K562 (cell line): ENCODE measurements at regions not wholly inside any gene's neighbourhood (a gene's known extent, or its start where the extent isn't known, plus 50 kb on each side); places are given as distances from the start of the nearest gene placed in this dataset.

ENCODE experiments used
- ATAC-seq: fragments of 200-7000 bp; cut with Tn5 transposase; 3 replicates; pipeline ENCODE4 v1.9.1; 2020; ENCODE audit warnings: moderate library complexity
- BruUV-seq: library from RNA; stranded (reverse); fragments of 400-500 nt; replicated peaks from 2 replicates; lab custom pipeline; 2021; lab: Mats Ljungman, UMichigan
- CTCF ChIA-PET: fragments of 300-600 bp; formaldehyde crosslinking; extraction: SDS; loops from one replicate; lab custom pipeline; 2021; ENCODE audit warnings: low intra/inter-chr PET ratio; lab: Yijun Ruan, JAX
- POLR2A ChIA-PET: fragments of 300-600, 350-650 bp; sonication (Branson Sonifier 250); formaldehyde crosslinking; extraction: SDS; loops from one replicate; lab custom pipeline; 2021; ENCODE audit warnings: antibody characterized with exemption, inconsistent platforms; lab: Yijun Ruan, JAX
- DNase-seq, 4 experiments: peaks; one replicate each; pipeline versions ENCODE4 v3.0.0 to v3.0.0-alpha.2; 2011 to 2018; ENCODE audit warnings: low spot score in 3 of 4, mixed read lengths in 3 of 4; ENCODE audit errors: extremely low read depth in 1 of 4
- FAIRE-seq: peaks from 2 replicates; lab custom pipeline; 2011; peaks lifted over from hg19 to GRCh38; lab: Jason Lieb, UNC
- H2AFZ ChIP-seq: 2 replicates; pipeline ENCODE4 v1.6.0; 2011; ENCODE audit warnings: low read depth, low read length, control low read depth, inconsistent platforms
- H3K27ac ChIP-seq: fragments of 200-600 bp; 3 replicates; pipeline ENCODE4 v1.8.0; 2011; ENCODE audit warnings: low read depth, mild to moderate bottlenecking, control low read depth, inconsistent platforms, low read length, moderate library complexity, mixed read lengths; ENCODE audit errors: extremely low read depth
- H3K27me3 ChIP-seq, 2 experiments: fragments of 300-600 bp in 1 of 2; 2 replicates in 1 of 2; 3 replicates in 1 of 2; pipeline versions ENCODE4 v1.6.0 to v1.8.0; 2011; ENCODE audit warnings: inconsistent platforms in 2 of 2, low read length in 2 of 2, mild to moderate bottlenecking in 1 of 2, mixed read lengths in 1 of 2, moderate library complexity in 1 of 2; ENCODE audit not compliant: control insufficient read depth in 2 of 2, insufficient read depth in 2 of 2
- H3K36me3 ChIP-seq: fragments of 300-600 bp; 3 replicates; pipeline ENCODE4 v1.8.0; 2011; ENCODE audit warnings: mild to moderate bottlenecking, low read length, inconsistent platforms; ENCODE audit not compliant: control insufficient read depth, insufficient read depth
- H3K4me1 ChIP-seq, 2 experiments: fragments of 200-600 bp in 1 of 2; replicated peaks in 1 of 2; 2 replicates in 1 of 2; 3 replicates in 1 of 2; pipeline versions ENCODE4 v1.5.1 to v1.8.0; 2011; ENCODE audit warnings: inconsistent platforms in 2 of 2, low read length in 2 of 2, mild to moderate bottlenecking in 1 of 2, mixed read lengths in 1 of 2, moderate library complexity in 1 of 2; ENCODE audit not compliant: control insufficient read depth in 2 of 2, insufficient read depth in 2 of 2
- H3K4me2 ChIP-seq: 2 replicates; pipeline ENCODE4 v1.6.1; 2011; ENCODE audit warnings: low read length, control low read depth, inconsistent platforms, mixed read lengths; ENCODE audit not compliant: insufficient read depth
- H3K4me3 ChIP-seq: fragments of 200-600 bp; sonication (generic), shearing (Covaris generic); 2 replicates; pipeline ENCODE4 v1.5.1; 2016; ENCODE audit warnings: control low read depth, inconsistent platforms
- H3K79me2 ChIP-seq: fragments of 200-600 bp; 3 replicates; pipeline ENCODE4 v1.8.0; 2011; ENCODE audit warnings: low read length, inconsistent platforms; ENCODE audit not compliant: control insufficient read depth, insufficient read depth
- H3K9ac ChIP-seq, 2 experiments: 2 replicates each; pipeline versions ENCODE4 v1.6.0 to v1.6.1; 2011; ENCODE audit warnings: low read depth in 2 of 2, low read length in 2 of 2, control low read depth in 1 of 2, inconsistent platforms in 1 of 2, mild to moderate bottlenecking in 1 of 2, mixed read lengths in 1 of 2; ENCODE audit not compliant: insufficient read depth in 1 of 2
- H3K9me1 ChIP-seq: one replicate; pipeline ENCODE4 v1.6.0; 2011; ENCODE audit warnings: inconsistent platforms, mild to moderate bottlenecking, low read length, moderate library complexity; ENCODE audit not compliant: control insufficient read depth, insufficient read depth
- H3K9me3 ChIP-seq: replicated peaks from 2 replicates; pipeline ENCODE4 v1.5.1; 2011; ENCODE audit warnings: low read depth, low read length, inconsistent platforms; ENCODE audit not compliant: control insufficient read depth, insufficient read depth
- H4K20me1 ChIP-seq: replicated peaks from 2 replicates; pipeline ENCODE4 v1.6.1; 2011; ENCODE audit warnings: low read length, inconsistent platforms, mixed read lengths; ENCODE audit not compliant: control insufficient read depth, insufficient read depth
- CBX8 ChIP-seq: fragments of 200-600 bp; sonication (generic); IDR thresholded peaks from 2 replicates; pipeline ENCODE4 v1.6.1; 2012; ENCODE audit warnings: borderline replicate concordance, mixed run types, low read depth, mild to moderate bottlenecking, moderate library complexity, mixed read lengths, low read length, control low read depth, inconsistent platforms; ENCODE audit not compliant: poor library complexity, severe bottlenecking; ENCODE audit errors: extremely low read depth
- CXXC5 ChIP-seq: fragments of 250-450 bp; sonication (Bioruptor Pico); IDR thresholded peaks from 2 replicates; pipeline ENCODE4 v1.8.0; 2022; ENCODE audit warnings: inconsistent platforms, mild to moderate bottlenecking, moderate library complexity
- FOXK1 ChIP-seq: sonication (generic); formaldehyde crosslinking; IDR thresholded peaks from 2 replicates; pipeline ENCODE4 v1.8.0; 2022; ENCODE audit warnings: missing genetic modification reagents, mild to moderate bottlenecking, borderline replicate concordance
- HNRNPUL1 ChIP-seq: fragments of 200-400 bp; formaldehyde crosslinking; IDR thresholded peaks from 2 replicates; pipeline ENCODE4 v1.6.1; 2017; ENCODE audit warnings: low read length
- ILK ChIP-seq: fragments of 450-650 bp; IDR thresholded peaks from 2 replicates; pipeline ENCODE4 v1.6.1; 2016; ENCODE audit warnings: missing genetic modification characterization, low read depth, mild to moderate bottlenecking, missing compliant biosample characterization, moderate library complexity, borderline replicate concordance
- JUNB ChIP-seq: fragments of 450-650 bp; formaldehyde crosslinking; conservative IDR thresholded peaks from 2 replicates; pipeline ENCODE4 v1.4.0; 2020; ENCODE audit warnings: mild to moderate bottlenecking
- KDM4B ChIP-seq, 2 experiments: fragments of 450-650 bp in 1 of 2; sonication (generic) in 1 of 2; IDR thresholded peaks; 2 replicates each; pipeline ENCODE4 v1.6.1; 2016 to 2017; ENCODE audit warnings: borderline replicate concordance in 2 of 2, antibody characterized with exemption in 1 of 2, low read depth in 1 of 2, mild to moderate bottlenecking in 1 of 2
- PHF20 ChIP-seq: fragments of 450-650 bp; IDR thresholded peaks from 2 replicates; pipeline ENCODE4 v1.6.1; 2018; ENCODE audit not compliant: partially characterized antibody
- RFX5 ChIP-seq: IDR thresholded peaks from 2 replicates; pipeline ENCODE4 v1.6.1; 2011; ENCODE audit warnings: low read depth, mild to moderate bottlenecking, improper control_type of control experiment, low read length
- RHOXF2B ChIP-seq: fragments of 250-450 bp; sonication (Bioruptor Pico); conservative IDR thresholded peaks from 2 replicates; pipeline ENCODE4 v1.5.1; 2021
- SIN3A ChIP-seq, 2 experiments: fragments of 150-350 bp in 1 of 2; IDR thresholded peaks; 2 replicates each; pipeline ENCODE4 v1.6.1; 2011 to 2016; ENCODE audit warnings: borderline replicate concordance in 2 of 2, low read depth in 2 of 2, low read length in 2 of 2, mild to moderate bottlenecking in 2 of 2, moderate library complexity in 2 of 2; ENCODE audit not compliant: control insufficient read depth in 1 of 2
- SMC3 ChIP-seq: conservative IDR thresholded peaks from 2 replicates; pipeline ENCODE4 v1.6.1; 2011; ENCODE audit warnings: low read depth, low read length, improper control_type of control experiment; ENCODE audit not compliant: insufficient read depth
- SREBF1 ChIP-seq: fragments of 150-350 bp; IDR thresholded peaks from 2 replicates; pipeline ENCODE4 v1.6.1; 2014; ENCODE audit warnings: antibody characterized with exemption, low read depth, low read length, borderline replicate concordance
- ZNF263 ChIP-seq: sonication (generic); formaldehyde crosslinking; IDR thresholded peaks from 2 replicates; pipeline ENCODE4 v1.8.0; 2022; ENCODE audit warnings: mild to moderate bottlenecking, missing genetic modification reagents, borderline replicate concordance
- ZNF311 ChIP-seq: fragments of 250-450 bp; sonication (Bioruptor Pico); IDR thresholded peaks from 2 replicates; pipeline ENCODE4 v1.4.0; 2020; ENCODE audit warnings: mild to moderate bottlenecking, moderate library complexity
- ZSCAN29 ChIP-seq: fragments of 450-650 bp; IDR thresholded peaks from 2 replicates; pipeline ENCODE4 v1.6.1; 2017
- WGBS: fragments of 100-300 bp; shearing (Covaris generic); methylation state at CpG from one replicate; pipeline ENCODE4 v1.1.6; 2016; ENCODE audit warnings: low coverage, mixed read lengths; ENCODE audit not compliant: insufficient coverage; ENCODE audit errors: missing lambda C conversion rate; 5-methylcytosine and 5-hydroxymethylcytosine counted together
- in situ Hi-C: fragments of 300-500 bp; cut with MboI; formaldehyde crosslinking; loops from 4 replicates; pipeline ENCODE4 v1.15.0; 2018; ENCODE audit warnings: inconsistent platforms, mixed read lengths
- intact Hi-C: fragments of 100-400 bp; cut with micrococcal nuclease; formaldehyde crosslinking; loops from 2 replicates; pipeline ENCODE4 v1.14.2; 2022
- TF ChIP-seq, protein P1 (sequence below): sonication (generic); formaldehyde crosslinking; IDR thresholded peaks from 2 replicates; pipeline ENCODE4 v1.5.0; 2020; ENCODE audit warnings: missing genetic modification reagents
- TF ChIP-seq, protein P2 (sequence below), 2 experiments: fragments of 450-650 bp in 1 of 2; IDR thresholded peaks; 2 replicates each; pipeline ENCODE4 v1.6.1; 2011 to 2017; ENCODE audit warnings: low read depth in 2 of 2, antibody characterized with exemption in 1 of 2, borderline replicate concordance in 1 of 2, low read length in 1 of 2, mild to moderate bottlenecking in 1 of 2, mixed read lengths in 1 of 2; ENCODE audit not compliant: control insufficient read depth in 1 of 2

DNA sequence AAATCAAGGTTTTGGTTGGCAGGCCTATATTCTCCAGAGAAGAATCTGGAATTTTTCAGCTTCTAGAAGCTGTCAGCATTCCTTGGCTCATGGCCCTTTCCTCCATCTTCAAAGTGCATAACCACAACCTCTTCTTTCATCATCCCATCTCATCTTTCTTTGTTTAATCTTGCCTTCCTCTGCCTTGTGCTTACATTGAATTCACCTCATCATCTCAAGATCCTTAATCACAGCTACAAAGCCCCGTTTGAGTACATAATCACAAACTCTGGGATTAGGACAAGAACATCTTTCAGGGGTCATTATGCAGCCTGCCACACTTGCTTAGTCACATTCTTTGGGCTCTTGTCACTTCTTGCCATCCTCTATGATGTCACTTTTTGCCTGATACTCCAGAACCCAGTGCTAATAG is 130.3 kb downstream of the FOXD1 start:
- Histone ChIP-seq H3K79me2 (no peaks in the 10 kb centered on the region), H3K9me1 (no peaks in the 10 kb centered on the region), H3K27me3 (peaks cover 5 to 24% of the 10 kb centered on the region in 2 experiments; a peak in 4 of 5 replicates), H4K20me1 (no peaks in the 10 kb centered on the region), H3K4me1 (no peaks in the 10 kb centered on the region), H3K9me3 (no peaks in the 10 kb centered on the region), H3K27ac (no peak overlapping the region), H3K4me2 (no peak overlapping the region), H3K9ac (no peak overlapping the region), H2AFZ (no peak overlapping the region), H3K4me3 (no peak overlapping the region), H3K36me3 (no peaks in the 10 kb centered on the region)
- DNase-seq (no peak), ATAC-seq (no peak), FAIRE-seq (no peak)
- in situ Hi-C loops (no loop called here), intact Hi-C loops (no loop called here)
- 0% methylated on average over 1 of the region's 1 CpG for WGBS
- no TSS peak for BruUV-seq
- TF ChIP-seq FOXK1 (CRISPR knock-in tag) (no peak), KDM4B (IDR thresholded peaks at IDR 0.05; ENCODE audit: borderline replicate concordance in 2 of 2, low read depth in 1 of 2) (no peak), PHF20 (no peak), CBX8 (no peak), SREBF1 (no peak), CXXC5 (CRISPR knock-in tag) (no peak), JUNB (no peak), SIN3A (IDR thresholded peaks at IDR 0.05; ENCODE audit: borderline replicate concordance in 2 of 2, control insufficient read depth in 1 of 2, low read depth in 2 of 2, low read length in 2 of 2) (no peak), HNRNPUL1 (no peak), RFX5 (no peak), ZNF263 (no peak), SMC3 (no peak), ZNF311 (no peak), RHOXF2B (CRISPR knock-in tag) (no peak), ZSCAN29 (no peak), ILK (tag) (no peak)
- TF ChIP-seq, protein P1, sequence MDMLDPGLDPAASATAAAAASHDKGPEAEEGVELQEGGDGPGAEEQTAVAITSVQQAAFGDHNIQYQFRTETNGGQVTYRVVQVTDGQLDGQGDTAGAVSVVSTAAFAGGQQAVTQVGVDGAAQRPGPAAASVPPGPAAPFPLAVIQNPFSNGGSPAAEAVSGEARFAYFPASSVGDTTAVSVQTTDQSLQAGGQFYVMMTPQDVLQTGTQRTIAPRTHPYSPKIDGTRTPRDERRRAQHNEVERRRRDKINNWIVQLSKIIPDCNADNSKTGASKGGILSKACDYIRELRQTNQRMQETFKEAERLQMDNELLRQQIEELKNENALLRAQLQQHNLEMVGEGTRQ (CRISPR knock-in tag): no peak
- TF ChIP-seq, protein P2, sequence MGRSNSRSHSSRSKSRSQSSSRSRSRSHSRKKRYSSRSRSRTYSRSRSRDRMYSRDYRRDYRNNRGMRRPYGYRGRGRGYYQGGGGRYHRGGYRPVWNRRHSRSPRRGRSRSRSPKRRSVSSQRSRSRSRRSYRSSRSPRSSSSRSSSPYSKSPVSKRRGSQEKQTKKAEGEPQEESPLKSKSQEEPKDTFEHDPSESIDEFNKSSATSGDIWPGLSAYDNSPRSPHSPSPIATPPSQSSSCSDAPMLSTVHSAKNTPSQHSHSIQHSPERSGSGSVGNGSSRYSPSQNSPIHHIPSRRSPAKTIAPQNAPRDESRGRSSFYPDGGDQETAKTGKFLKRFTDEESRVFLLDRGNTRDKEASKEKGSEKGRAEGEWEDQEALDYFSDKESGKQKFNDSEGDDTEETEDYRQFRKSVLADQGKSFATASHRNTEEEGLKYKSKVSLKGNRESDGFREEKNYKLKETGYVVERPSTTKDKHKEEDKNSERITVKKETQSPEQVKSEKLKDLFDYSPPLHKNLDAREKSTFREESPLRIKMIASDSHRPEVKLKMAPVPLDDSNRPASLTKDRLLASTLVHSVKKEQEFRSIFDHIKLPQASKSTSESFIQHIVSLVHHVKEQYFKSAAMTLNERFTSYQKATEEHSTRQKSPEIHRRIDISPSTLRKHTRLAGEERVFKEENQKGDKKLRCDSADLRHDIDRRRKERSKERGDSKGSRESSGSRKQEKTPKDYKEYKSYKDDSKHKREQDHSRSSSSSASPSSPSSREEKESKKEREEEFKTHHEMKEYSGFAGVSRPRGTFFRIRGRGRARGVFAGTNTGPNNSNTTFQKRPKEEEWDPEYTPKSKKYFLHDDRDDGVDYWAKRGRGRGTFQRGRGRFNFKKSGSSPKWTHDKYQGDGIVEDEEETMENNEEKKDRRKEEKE (IDR thresholded peaks at IDR 0.05; ENCODE audit: borderline replicate concordance in 1 of 2, control insufficient read depth in 1 of 2, low read depth in 2 of 2, low read length in 1 of 2): no peak
- ChIA-PET POLR2A (no interaction called here), CTCF (no interaction called here)
